HG03196 (cell line): ENCODE measurements at regions not wholly inside any gene's neighbourhood (a gene's known extent, or its start where the extent isn't known, plus 50 kb on each side); places are given as distances from the start of the nearest gene placed in this dataset.

Source experiments
- ATAC-seq: cut with Tn5 transposase; IDR thresholded peaks from one replicate; pipeline ENCODE4 v1.9.1; 2021; ENCODE audit not compliant: unreplicated experiment

DNA sequence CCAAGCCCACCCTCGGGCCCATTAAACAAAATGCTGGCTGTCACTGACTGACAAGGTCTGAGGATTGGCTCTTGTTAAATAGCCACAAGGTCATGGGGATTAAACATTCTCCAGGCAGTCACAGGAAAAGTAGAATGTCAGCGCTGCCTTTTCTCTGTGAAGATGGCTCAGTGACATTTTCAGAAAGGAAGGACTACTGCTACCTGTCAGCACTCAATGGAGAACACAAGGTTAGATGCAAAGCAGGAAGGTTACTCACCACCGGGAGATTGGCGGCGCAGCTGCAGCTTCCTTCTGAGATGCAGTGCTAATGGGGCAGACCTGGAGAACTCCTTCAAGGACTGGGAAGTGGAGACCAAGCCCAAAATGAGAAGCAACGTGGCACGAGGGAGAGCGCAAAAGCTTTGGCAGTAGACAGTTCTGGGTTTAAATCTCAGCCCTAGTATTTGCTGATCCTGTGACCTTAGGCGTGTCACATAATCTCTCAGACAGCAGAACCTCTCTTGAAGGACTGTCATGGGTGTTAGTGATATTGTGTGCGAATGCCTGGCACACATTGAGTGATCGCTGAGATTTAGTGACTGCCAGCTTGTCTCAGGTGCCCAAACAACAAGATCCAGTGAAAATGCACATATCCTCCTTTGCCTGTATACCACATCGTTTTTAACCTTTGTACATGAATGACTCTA, 213.1 kb upstream of the BOD1L1 start:
- no peak for ATAC-seq

DNA sequence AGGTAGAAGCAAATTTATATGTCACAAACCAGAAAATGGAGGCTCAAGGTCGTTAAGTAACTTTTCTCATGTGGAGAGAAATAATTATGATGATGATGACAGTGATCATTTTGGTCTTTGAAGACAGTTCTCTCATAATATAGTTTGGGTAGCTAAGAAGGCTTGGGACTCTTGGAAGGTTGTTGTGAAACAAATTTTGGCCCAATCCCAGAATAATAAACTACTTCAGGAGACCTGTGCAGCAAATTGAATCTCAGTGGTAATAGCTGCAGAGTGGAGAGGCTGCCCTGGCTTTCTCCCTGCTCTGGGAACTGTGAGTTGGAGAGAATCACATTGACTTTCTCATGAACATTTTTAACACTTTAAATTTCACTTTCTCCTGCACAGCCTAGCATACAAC, 217.2 kb upstream of the BOD1L1 start:
- ATAC-seq = no peak

DNA sequence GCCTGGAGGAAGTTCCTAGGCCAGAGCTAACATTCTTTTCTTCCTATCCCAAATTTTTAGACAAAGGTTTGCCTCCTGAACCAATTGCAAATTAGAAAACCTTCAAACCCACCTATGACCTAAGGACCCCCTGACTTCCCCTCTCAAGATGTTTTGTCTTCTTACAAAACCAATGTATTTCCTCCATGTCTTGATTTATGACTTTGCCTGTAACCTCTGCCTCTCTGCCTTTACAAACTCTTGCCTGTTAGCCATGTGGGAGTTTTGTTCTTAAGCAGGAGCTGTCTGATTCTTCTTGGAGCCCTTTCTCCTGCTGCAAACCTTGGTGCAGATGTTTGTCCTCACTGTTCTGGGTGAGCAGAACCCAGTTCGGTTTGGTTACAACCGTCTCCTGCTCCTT, 222.3 kb upstream of the BOD1L1 start:
- no peak for ATAC-seq

DNA sequence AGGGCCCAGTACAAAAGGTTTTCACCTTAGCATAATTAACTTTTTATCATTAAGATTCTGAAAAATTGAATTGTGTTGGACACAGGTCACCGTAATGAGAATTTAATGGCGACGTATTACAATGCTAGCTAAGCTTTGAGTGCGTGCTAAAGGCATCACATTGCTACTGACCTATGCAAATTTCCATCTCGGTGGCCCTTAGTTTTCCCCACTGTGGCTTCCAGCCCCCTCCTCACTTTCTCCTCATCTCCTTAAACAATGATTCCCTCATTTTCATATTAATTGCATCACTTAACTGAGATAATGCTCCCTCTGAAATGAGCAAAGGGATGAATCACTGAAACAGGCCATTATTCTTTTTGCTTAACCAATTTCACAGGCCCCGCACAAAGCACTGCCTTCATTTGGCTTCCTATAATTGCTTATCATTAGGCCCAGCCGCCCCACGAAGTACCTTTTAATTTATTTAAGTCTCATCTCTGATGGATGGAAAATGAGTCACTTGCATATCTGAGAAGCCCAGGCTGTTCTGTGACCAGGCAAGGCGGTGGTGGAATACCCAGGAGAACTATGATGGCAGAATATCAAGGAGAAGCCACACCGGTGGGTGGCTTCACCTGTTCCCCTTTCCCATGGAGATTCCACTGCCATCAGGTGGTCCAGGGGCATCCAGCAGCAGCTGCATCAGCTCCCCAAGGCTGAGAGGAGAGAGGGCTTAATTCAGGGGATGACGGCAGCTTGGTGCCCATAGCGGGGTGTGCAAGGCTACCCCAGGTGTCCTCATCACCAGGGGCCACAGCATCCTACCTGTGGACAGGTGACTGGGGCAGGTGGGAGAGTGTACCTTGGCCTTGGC, 223.8 kb upstream of the BOD1L1 start:
- ATAC-seq = no peak

DNA sequence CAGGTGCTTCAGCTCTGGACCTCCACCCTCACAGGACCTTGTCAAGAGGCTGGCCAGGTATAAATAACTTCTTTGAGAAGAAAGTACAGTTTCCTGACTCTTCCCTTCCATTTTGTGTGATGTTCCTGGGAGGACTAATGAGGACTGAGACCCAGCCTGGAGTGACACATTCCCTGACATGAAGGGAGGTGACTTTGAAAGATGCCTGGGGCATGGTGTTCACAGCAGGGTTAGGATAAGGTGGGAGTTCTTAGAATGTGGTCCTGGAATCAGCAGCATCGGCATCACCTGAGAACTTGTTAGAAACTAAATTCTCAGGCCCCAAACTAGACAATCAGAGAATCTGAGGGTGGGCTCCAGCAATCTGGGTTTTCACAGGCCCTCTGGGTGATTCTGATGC, 224.9 kb upstream of the BOD1L1 start:
- ATAC-seq = no peak

DNA sequence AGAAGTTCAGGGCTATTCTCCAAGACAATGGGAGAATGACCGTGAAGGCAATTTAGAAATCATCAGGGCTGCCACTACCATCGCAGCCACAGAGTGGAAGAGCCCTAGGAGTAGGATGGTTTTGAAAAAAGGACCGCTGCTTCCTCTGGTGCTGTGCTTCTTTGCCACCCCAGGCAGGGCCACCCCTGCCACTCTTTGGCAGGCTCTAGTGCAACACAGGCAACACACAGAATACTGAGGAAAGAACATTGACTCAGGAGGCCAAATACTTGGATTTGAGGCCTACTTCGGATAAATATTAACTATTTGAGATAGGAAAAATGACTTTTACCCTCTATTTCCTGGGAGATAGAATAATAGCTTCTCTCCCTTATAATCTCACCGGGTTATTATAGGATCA, 228.9 kb upstream of the BOD1L1 start:
- ATAC-seq = no peak

DNA sequence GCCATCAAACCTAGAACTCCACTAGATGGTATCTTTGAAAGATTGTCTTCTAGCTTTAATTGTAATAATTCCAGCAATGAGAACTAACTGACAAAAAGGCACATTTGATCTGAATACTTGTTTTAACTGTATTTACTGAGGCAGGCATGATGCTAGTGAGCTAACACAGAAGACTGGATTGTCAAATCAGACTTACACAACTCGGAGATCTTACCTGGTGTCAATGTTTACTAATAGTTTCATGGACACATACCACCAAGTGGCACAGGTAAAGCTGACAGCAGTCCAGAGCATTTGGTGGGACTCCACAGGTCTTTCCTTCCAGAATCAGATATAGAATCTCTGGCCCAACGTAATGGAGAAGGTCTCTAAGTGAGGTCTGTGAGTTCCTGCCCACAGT, 229.9 kb upstream of the BOD1L1 start:
- ATAC-seq = no peak

DNA sequence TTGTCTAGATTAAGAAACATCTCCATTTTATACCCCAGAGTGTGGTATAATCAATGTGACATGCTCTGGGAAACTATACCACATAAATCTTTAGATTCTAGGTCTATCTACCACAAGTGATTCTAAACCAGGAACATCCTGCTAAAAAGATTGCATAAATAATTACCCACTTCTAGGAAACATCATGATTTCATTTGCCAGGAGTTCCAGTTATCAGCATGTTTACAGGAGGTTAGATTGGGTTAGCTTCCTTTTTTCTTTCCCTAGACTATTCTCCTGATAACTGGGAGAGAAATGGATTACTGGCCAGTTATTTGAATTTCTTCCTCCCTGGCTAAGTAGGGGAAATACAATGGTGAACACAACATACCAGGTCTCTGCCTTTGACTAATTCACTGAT, 230.3 kb upstream of the BOD1L1 start:
- ATAC-seq = no peak

DNA sequence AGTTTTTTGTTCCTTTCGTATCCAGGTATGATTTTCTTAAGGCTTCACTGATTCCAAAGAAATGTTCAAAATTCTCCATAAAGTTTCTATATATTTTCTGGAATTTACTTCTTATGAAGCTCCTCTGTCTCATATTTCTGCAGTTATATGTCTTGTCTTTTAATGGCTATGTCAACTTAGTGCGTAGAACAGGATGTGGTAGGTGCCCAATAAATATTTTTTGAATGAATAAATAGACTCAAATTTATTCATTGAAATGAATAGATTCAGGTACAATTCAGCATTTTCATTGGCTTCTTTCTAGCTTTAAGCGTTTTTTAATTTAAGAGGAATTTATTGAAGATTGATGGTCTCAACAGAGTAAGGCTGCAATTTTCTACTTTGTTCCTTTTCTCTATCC, 231.9 kb upstream of the BOD1L1 start:
- ATAC-seq = no peak

DNA sequence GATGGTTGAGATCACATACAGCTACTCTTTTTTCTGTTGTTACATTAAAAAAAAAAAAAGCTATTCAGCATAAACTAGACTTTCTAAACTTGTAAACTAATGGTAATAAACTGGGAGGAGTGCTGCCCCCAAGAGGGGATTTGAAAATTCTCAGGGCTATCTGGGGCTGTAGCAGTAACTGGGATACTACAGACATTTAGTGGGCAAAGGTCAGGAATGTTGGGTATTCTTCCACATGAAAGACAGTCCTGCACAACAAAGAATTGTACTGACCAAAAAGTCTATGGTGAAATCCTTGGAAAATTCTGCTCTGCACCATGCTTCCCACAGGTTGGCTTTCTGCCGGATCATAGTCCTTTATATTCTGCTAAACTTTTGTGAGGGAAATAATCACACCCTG, 232.6 kb upstream of the BOD1L1 start:
- ATAC-seq = no peak

DNA sequence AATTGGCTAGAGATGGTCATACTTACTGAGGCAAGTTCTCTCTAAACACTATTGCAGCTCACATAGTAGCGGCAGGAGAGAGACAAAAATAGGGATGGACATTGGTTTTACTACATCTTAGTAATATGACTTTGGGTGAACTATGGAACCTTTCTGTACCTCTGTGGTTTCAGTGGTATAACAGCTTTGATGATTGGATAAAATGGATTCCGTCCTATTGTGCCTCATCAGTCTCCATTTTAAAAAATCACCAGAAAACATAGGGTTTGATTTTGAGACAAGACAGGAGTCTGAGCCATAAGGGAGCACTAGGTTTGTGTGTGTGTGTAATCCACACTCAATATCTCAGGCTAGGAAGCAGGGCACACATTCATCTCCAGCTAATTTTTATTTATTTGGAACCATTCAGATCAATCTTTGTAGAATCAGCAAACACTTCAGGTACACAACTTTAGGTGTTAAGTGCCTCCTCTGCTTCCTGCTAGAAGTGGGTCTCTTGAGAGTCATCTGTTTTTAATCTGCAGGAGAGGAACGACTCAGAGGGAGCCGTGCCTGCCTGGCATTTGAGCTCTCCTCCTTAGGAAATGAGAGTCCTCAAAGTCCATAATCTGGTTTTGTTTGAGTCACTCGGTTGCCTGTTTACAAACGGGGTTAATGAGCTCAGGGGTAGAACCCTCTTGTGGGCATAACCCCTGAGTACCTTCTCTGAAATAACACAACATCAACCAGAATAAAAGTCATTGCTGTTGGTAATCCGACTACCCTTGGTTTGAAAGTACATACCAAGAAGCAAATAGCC, 238.5 kb upstream of the BOD1L1 start:
- ATAC-seq = no peak

DNA sequence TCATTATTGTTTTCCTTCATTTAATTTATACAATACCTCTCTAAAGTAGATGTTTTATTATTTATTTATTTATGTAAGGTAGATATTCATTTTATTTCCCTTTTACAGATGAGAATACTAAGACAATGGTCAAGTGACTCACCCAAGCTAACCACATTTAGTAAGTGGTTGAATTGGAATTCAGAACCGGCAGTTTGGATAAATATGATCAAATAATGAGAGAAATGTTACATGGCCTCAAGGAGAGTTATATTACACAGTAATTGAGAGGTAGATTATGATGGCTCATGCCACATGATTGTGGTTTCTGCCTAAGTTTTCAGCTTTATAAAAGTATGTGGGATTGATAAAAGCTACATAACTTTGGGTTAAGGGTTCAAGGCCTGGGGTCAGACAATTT, 239.4 kb upstream of the BOD1L1 start:
- ATAC-seq = no peak

DNA sequence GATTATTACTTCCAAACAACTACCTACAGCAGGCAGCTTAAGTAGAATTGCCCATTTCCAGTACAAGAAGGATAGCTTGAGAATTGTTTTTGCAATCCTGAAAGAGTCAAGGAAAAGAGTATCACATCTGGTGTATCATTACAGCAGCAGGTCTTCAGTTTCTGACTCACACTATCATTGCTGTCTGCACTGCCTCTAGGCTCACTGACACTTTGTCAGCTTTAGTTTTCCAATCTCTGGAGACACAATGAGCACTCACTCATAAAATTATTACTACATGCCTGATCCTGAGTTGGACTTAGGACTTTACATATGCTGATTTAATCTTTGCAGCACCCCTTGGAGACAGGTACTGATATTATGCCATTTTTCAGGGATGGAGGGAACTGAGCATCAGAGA, 244.6 kb upstream of the BOD1L1 start:
- ATAC-seq = no peak

DNA sequence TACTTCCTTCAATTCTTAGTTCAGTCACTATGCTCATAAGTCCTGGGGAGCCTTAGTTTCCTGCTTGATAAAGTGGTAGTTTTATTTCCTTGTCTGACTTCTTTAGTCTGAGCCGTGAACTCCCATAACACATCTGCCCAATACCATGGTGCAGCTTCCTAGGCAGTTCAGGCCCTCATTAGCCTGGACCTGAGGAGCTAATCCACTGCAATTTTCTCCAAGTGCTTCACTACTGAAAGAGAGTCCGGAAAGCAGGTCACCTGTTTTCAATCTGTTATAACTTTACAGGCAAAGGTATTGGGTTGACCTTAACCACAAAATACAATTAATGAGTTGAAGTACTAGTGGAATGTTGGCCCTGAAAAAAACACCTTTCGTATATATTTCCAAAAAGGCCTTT, 245.4 kb upstream of the BOD1L1 start:
- ATAC-seq = no peak

DNA sequence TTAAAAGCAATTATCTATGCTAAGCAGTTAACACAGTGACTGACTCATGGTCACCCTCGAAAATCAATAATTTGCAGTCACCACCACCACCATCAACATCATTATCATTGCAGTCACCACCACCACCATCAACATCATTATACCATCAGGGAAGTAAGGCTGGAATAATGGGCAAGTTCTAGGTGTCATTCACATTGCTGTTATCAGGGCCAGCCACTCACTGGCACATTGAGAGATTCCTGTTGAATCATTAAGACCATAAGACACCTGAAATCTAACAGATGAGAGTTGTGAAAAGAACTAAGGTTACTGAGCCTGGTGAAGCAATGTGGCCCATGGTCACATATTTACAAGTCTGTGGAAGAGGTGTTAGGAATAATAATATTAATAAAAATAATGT, 247.7 kb upstream of the BOD1L1 start:
- ATAC-seq = no peak

DNA sequence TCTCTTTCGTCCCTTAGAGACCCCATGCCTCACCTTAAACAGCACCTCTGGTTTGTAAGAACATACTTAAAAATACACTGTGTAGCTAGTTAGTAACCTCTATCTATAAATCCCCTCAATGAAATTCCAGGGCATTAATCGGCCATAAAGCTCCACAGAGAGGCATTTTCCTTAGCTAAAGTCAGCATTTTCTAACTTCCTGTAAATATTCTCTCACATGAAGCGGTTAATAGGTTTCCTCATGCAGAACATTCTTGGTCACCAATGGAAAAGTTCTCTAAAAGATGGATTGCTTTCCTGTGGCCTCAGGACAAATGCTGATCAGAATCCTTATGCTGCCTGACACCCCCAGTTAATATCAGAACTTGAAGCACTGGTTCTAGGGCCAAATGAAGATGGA, 248.6 kb upstream of the BOD1L1 start:
- no peak for ATAC-seq

DNA sequence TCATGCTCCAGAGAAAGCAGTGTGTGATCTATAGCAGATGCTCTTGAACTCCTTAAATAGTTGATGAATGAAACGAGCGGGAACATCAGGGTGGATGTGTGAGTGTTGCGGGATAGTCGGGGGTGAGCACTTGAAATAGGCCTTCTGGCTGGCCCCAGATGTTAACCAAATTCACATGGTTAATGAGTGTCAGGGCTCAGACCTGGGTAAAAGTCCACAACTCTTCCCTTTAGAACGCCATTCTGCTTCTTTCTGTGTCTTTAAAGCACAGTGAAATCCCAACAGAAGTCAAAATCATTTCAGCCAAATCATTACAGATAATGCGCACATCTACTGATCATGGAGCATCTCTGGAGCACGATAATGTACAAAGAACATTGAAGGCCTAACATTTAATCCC, 249.4 kb upstream of the BOD1L1 start:
- ATAC-seq = no peak

DNA sequence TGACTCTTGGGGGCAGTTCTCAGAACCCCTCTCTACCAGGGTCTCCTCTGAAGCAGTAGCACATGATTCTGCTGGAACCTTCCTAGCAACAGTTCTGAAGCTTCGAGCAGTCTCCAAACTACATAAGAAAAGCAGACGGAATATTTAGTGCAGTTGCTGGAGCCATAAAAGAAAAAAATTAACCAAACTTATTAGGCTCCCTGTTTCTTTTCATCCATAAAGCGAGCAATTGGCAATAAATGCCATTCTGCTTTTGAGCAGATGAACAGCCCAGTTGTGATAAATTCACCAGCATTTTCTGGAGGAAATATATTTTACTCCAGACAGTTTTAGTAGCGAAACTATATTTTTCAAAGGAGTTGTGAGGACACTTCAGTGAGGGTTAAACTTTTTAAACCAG, 250.1 kb upstream of the BOD1L1 start:
- no peak for ATAC-seq

DNA sequence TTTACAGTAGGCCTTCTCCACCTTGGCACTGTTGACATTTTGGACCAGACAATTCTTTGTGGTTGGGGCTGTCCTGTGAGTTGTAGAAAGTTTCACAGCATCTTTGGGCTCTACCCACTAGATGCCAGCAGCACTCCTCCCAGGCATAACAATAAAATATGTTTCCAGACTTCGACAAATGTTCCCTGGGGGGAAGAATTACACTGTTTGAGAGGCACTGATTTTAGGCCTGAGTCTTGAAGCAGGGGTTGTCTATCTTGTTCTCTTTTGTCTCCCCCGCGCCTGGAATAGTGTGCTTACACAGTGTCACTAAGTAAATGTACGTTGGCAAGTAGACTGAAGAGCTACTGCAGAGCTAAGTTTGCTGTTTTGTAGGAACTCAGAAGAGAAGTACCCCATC, 254.4 kb upstream of the BOD1L1 start:
- ATAC-seq = no peak

DNA sequence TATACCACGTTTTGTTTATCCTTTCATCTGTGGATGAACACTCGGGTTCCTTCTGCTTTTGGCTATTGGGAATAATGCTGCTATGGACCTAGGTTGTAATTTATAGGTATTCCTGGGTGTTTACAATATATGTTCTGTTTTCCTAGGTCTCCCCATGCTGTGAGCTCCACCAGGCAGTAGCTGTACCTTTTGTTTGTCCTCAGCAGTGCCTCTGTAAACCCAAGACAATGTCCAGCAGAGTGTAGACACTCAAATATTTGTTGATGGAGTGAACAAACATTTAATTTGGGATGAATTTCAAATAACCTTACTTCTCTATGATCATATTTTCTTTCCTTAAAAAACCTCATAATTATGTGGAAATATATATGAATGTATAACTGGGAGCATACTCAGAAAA, 259.5 kb upstream of the BOD1L1 start:
- no peak for ATAC-seq

DNA sequence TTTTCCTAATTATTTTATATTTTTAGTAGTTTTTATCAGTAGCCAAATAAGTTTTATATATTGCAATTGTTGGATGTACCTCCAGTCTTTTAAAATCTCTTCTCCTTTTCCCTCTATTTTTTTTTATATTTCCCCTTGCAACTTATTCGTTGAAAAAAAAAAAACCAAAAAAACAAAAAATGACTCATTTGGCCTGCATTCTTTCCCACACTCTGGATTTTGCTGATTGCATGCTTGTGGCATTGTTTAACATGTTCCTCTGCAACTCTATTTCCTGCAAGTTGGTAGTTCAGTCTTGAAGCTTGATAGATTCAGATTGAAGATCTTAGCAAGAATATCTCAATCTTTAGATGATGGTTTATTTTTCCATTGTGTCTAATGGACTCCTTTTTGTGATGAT, 260.6 kb upstream of the BOD1L1 start:
- ATAC-seq = no peak

DNA sequence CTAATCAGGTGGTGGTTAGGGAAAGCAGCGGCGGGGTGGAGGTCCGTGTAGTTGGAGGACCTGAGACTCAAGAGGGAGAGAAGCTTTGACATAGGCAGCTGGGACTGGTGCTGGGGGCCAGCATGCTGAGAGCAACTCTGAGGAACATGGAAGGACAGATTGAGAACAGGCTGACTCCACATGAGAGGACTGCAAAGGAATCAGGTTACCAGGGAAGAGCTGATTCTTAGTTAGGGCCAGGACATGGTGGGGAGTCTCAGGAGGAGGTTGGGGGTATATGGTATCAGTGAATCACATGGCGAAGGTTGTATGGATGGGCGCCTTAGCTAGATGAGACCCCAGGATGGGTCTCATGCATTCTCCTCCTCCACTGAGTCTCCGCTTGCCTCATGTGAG, 264.0 kb upstream of the BOD1L1 start:
- ATAC-seq = no peak
